ENCODE measurements at regions not wholly inside any gene's neighbourhood (a gene's known extent, or its start where the extent isn't known, plus 50 kb on each side); places are given as distances from the start of the nearest gene placed in this dataset.

DNA sequence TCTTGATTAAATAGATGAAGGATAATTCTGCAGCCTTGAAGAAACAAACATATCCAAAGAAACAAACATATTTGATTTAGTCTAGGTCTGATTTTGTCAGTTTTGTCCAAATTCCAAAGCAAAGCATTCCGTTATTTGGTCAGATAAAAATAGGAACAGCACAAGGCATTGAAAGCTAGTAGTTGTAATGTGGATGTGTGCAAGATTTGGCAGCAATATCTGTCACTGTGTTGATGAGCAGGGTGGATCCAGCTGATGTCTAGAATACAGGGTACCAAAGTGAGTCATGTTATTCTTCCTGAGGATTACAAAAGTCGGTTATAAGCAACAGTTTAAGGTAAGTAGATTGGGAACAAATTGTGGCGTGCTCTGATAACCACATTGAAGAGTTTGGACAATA is 69.3 kb upstream of the PLPPR1 start:
- DNase-seq (ENCODE audit: low read depth in 2 of 2), result no peak
